ENCODE measurements at regions not wholly inside any gene's neighbourhood (a gene's known extent, or its start where the extent isn't known, plus 50 kb on each side); places are given as distances from the start of the nearest gene placed in this dataset.
"Not testable (repeated sequence)": the region's sequence is repeated elsewhere in the genome, so short reads cannot be mapped to it uniquely, and the experiment has no call there.

DNA sequence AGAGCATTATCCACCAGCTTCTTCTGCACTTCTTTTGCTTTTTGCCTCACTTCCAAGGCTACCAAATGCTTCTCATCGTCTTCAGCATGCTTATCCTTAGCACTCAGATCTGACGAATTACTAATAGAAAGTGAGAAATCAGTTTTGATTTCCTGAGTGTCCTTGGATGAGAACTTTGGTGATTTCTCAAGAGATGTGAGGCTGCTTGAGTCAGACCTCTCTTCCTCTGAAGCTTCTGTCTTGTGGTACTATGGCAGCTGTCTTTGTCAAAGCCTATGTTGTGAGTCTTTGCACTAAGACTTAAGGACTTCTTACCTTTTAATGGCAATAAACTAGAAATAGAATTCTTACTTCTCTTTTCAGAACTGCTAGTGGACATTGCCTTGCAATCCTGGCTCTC is 169.9 kb downstream of the CPE start:
- Histone ChIP-seq H3K36me3 (ENCODE audit: insufficient read depth, low read length) (no peaks in the 10 kb centered on the region), H3K4me3 (no peak overlapping the region), H3K9me3 (ENCODE audit: low read depth, low read length) (no peaks in the 10 kb centered on the region), H3K9ac (ENCODE audit: insufficient read length) (no peak overlapping the region), H3K27ac (no peak overlapping the region)
- no peak for TF ChIP-seq POLR2AphosphoS5 (IDR thresholded peaks at IDR 0.05; ENCODE audit: borderline replicate concordance, low read depth, low read length)
- TF ChIP-seq EZH2 (IDR thresholded peaks at IDR 0.05): no peak
- TF ChIP-seq FOXP2 (optimal IDR thresholded peaks at IDR 0.05; ENCODE audit: control extremely low read depth, extremely low read length, insufficient read depth): no peak
- no peak for DNase-seq (ENCODE audit: low read depth, low spot score)

DNA sequence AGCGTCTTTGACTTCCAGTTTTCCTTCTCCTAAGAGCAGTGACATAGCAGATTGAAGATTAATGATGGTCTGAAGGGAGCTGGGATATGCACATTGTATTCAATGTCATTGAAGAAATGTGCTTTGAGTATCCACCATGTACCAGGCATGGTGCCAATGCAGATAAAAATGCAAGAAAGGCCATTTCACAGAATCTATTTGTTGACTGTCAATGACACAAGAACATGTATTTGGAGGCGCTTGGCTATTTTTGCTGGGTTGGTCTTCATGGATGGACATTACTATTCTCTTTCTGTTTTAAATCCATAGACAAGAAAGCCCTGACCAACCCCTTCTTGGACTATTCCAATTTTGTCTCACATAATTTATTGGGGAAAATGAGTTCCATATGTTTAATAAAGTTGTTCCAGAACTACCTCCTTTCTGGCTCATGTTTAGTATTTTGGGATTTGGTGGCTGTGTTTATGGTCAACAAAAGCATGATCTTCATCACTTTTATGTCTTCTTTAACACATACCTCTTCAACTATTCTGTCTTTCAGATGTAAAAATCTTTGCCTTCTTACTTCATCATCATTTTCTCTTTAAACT is 174.5 kb downstream of the CPE start:
- no peak for DNase-seq (ENCODE audit: low read depth, low spot score)
- H3K36me3 ChIP-seq (ENCODE audit: insufficient read depth, low read length): no peaks in the 10 kb centered on the region
- H3K9me3 ChIP-seq (ENCODE audit: low read depth, low read length): no peaks in the 10 kb centered on the region
- no peak overlapping the region for H3K27ac ChIP-seq
- no peak overlapping the region for H3K9ac ChIP-seq (ENCODE audit: insufficient read length)
- TF ChIP-seq EZH2 (IDR thresholded peaks at IDR 0.05): no peak
- TF ChIP-seq POLR2AphosphoS5 (IDR thresholded peaks at IDR 0.05; ENCODE audit: borderline replicate concordance, low read depth, low read length): no peak
- TF ChIP-seq FOXP2 (optimal IDR thresholded peaks at IDR 0.05; ENCODE audit: control extremely low read depth, extremely low read length, insufficient read depth): no peak
- H3K4me3 ChIP-seq: no peak overlapping the region

DNA sequence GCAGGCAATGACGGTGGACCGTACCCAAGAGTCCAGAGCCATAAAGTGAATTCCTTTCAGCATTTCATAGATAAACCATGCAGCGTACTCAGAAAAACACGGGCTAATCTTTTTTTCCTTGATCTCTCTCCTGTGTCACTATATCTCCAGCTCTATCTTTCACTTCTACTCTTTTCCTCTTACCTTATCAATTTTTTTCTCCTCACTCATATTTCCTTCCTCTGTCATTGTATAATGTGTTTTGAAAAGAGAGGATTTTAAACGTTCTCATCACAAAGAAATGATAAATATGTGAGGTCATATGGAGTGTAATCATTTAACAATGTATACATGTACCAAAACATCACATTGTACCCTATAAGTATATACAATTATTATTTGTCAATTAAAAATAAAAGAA is 176.5 kb downstream of the CPE start:
- H3K27ac ChIP-seq: no peak overlapping the region
- no peak for DNase-seq (ENCODE audit: low read depth, low spot score)

DNA sequence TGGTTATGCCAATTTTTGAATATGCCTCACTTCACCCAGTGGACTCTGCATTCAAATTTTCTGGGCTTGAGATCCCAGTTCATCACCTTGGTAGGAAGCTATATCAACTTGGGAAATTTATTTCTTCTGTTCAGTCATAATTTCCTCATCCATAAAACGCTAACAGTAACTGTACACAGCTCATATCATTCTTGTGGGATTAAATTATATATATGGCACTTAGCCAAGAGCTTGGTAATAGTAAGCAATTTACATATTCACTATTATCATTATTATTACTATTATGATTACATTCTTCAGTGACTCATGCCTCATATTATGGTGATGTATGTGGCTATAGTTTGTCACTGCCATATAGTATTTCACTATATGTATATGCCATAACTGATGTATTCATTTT is 177.6 kb downstream of the CPE start:
- Histone ChIP-seq H3K4me3 (no peak overlapping the region), H3K36me3 (ENCODE audit: insufficient read depth, low read length) (no peaks in the 10 kb centered on the region), H3K27ac (no peak overlapping the region), H3K9me3 (ENCODE audit: low read depth, low read length) (0 out of 2 replicates have a peak, but pooled peaks cover 4% of the 10 kb centered on the region), H3K9ac (ENCODE audit: insufficient read length) (no peak overlapping the region)
- DNase-seq (ENCODE audit: low read depth, low spot score): no peak
- no peak for TF ChIP-seq EZH2 (IDR thresholded peaks at IDR 0.05)
- TF ChIP-seq POLR2AphosphoS5 (IDR thresholded peaks at IDR 0.05; ENCODE audit: borderline replicate concordance, low read depth, low read length): no peak
- TF ChIP-seq FOXP2 (optimal IDR thresholded peaks at IDR 0.05; ENCODE audit: control extremely low read depth, extremely low read length, insufficient read depth): no peak

More for the DNA sequence above, 176.5 kb downstream of the CPE start:
- no peaks in the 10 kb centered on the region for H3K9me3 ChIP-seq (ENCODE audit: low read depth, low read length)
- H3K36me3 ChIP-seq (ENCODE audit: insufficient read depth, low read length): no peaks in the 10 kb centered on the region
- TF ChIP-seq POLR2AphosphoS5 (IDR thresholded peaks at IDR 0.05; ENCODE audit: borderline replicate concordance, low read depth, low read length) (no peak), EZH2 (IDR thresholded peaks at IDR 0.05) (no peak), FOXP2 (optimal IDR thresholded peaks at IDR 0.05; ENCODE audit: control extremely low read depth, extremely low read length, insufficient read depth) (no peak)
- no peak overlapping the region for H3K9ac ChIP-seq (ENCODE audit: insufficient read length)
- no peak overlapping the region for H3K4me3 ChIP-seq

DNA sequence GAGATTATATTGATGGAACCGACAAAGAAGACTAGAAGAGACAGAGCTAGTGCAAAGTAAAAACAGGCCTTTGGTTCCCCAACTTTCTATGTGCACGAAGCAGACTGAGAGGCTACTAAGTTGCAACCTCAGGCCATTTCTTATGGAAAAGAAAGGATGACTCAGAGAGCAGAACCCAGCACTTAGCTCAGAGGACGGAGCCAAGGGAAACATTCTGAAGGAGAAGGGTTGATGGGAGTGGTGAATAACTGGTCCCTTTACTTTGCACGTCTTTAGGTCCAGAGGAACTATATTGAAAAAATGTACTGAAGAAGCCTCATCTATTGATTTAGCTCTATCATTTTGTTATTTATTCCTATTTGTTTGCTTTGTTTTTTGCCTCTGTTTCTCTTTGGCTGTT is 182.1 kb downstream of the CPE start:
- no peaks in the 10 kb centered on the region for H3K36me3 ChIP-seq (ENCODE audit: insufficient read depth, low read length)
- no peak for DNase-seq (ENCODE audit: low read depth, low spot score)
- H3K9ac ChIP-seq (ENCODE audit: insufficient read length): no peak overlapping the region
- no peak overlapping the region for H3K4me3 ChIP-seq
- no peak overlapping the region for H3K27ac ChIP-seq
- TF ChIP-seq FOXP2 (optimal IDR thresholded peaks at IDR 0.05; ENCODE audit: control extremely low read depth, extremely low read length, insufficient read depth): no peak
- no peak for TF ChIP-seq EZH2 (IDR thresholded peaks at IDR 0.05)
- no peak for TF ChIP-seq POLR2AphosphoS5 (IDR thresholded peaks at IDR 0.05; ENCODE audit: borderline replicate concordance, low read depth, low read length)
- 0 out of 2 replicates have a peak, but pooled peaks cover 4% of the 10 kb centered on the region for H3K9me3 ChIP-seq (ENCODE audit: low read depth, low read length)

DNA sequence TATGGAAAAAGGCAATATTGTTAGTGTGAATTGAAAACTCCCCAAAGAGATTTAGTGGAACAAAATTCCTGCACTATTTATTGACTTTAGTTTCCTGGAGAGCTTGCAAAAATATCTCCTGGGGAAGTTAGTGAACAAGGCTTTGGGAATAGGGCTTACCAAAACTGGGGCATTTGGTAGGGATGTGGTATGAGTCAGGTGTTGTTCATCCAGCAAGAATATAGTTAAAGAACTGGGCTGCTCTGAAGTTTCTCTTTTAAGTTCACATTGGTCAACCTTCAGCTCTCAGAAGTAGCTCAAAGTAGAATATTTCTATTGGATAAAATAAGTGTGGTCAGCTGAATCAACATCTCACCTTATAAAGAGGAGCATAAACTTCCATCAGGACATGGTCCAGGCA is 185.0 kb downstream of the CPE start:
- Histone ChIP-seq H3K9ac (ENCODE audit: insufficient read length) (no peak overlapping the region), H3K27ac (no peak overlapping the region), H3K36me3 (ENCODE audit: insufficient read depth, low read length) (no peaks in the 10 kb centered on the region), H3K4me3 (no peak overlapping the region), H3K9me3 (ENCODE audit: low read depth, low read length) (0 out of 2 replicates have a peak, but pooled peaks cover 4% of the 10 kb centered on the region)
- no peak for DNase-seq (ENCODE audit: low read depth, low spot score)
- TF ChIP-seq FOXP2 (optimal IDR thresholded peaks at IDR 0.05; ENCODE audit: control extremely low read depth, extremely low read length, insufficient read depth): no peak

DNA sequence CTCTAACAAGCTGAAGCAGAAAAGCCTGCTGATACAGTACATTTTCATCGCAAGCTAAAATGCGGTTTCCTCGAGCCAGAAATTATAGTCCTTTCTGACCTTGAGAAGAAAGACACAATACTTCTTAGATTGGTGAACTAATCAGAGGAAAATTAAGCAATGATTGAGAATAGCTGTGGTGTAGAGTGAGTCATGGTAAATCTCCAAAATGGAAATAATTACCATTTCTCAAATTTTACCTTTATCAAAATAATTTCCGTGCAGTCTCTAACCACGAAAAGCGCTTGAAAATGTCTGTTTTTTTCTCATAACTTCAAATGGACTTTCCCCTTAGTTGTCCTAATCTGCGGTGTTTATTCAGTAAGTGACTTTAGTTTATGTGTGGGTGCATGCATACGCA is 190.2 kb downstream of the CPE start:
- Histone ChIP-seq H3K9me3 (ENCODE audit: low read depth, low read length) (no peaks in the 10 kb centered on the region), H3K4me3 (no peak overlapping the region), H3K36me3 (ENCODE audit: insufficient read depth, low read length) (no peaks in the 10 kb centered on the region), H3K27ac (no peak overlapping the region), H3K9ac (ENCODE audit: insufficient read length) (no peak overlapping the region)
- TF ChIP-seq POLR2AphosphoS5 (IDR thresholded peaks at IDR 0.05; ENCODE audit: borderline replicate concordance, low read depth, low read length): no peak
- no peak for TF ChIP-seq FOXP2 (optimal IDR thresholded peaks at IDR 0.05; ENCODE audit: control extremely low read depth, extremely low read length, insufficient read depth)
- no peak for TF ChIP-seq EZH2 (IDR thresholded peaks at IDR 0.05)
- DNase-seq (ENCODE audit: low read depth, low spot score): no peak

DNA sequence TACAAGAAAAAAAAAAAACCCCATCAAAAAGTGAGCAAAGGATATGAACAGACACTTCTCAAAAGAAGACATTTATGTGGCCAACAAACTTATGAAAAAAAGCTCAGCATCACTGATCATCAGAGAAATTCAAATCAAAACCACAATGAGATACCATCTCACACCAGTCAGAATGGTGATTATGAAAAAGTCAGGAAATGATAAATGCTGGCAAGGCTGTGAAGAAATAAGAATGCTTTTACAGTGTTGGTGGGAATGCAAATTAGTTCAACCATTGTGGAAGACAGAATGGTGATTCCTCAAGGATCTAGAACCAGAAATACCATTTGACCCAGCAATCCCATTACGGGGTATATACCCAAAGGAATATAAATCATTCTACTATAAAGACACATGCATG is 192.7 kb downstream of the CPE start:
- not testable (repeated sequence) for H3K4me3 ChIP-seq; H3K9ac ChIP-seq (ENCODE audit: insufficient read length); DNase-seq (ENCODE audit: low read depth, low spot score); H3K27ac ChIP-seq; H3K9me3 ChIP-seq (ENCODE audit: low read depth, low read length); H3K36me3 ChIP-seq (ENCODE audit: insufficient read depth, low read length)

DNA sequence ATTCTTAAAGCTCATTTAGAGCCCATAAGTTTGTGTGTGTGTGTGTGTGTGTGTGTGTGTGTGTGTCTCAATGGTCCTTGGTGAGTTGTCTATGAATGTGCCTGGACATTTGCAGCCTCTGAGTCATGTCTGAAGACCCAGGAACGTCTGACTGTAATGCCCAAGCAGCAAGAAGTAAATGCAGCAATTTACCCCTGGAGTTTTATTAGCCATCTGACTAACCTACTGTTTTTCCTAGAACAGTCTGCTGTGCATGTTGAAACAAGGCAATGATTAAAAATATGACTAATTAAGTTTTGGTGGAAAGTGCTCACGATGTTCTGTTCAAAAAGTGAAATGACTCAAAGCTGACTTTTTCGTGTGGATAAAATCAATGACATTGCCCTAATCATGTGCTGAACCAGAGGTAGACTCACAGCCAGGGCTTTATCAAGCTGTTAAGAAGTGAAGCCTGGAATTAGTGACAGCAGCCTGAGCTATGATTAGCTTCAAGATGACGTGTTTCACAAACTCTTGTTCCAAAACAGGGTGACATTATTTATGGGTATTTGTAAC is 201.6 kb downstream of the CPE start:
- Histone ChIP-seq H3K4me3 (no peak overlapping the region), H3K9me3 (ENCODE audit: low read depth, low read length) (no peaks in the 10 kb centered on the region), H3K9ac (ENCODE audit: insufficient read length) (no peak overlapping the region), H3K36me3 (ENCODE audit: insufficient read depth, low read length) (no peaks in the 10 kb centered on the region), H3K27ac (no peak overlapping the region)
- no peak for DNase-seq (ENCODE audit: low read depth, low spot score)
- TF ChIP-seq POLR2AphosphoS5 (IDR thresholded peaks at IDR 0.05; ENCODE audit: borderline replicate concordance, low read depth, low read length) (no peak), EZH2 (IDR thresholded peaks at IDR 0.05) (no peak), FOXP2 (optimal IDR thresholded peaks at IDR 0.05; ENCODE audit: control extremely low read depth, extremely low read length, insufficient read depth) (no peak)
